Breast epithelium (tissue), 3 donors: ENCODE measurements at regions not wholly inside any gene's neighbourhood (a gene's known extent, or its start where the extent isn't known, plus 50 kb on each side); places are given as distances from the start of the nearest gene placed in this dataset.

Experiments used
- CTCF ChIP-seq, 3 donors: fragments of 450-650 bp; IDR thresholded peaks; one replicate each; pipeline ENCODE4 v1.5.1; 2016 to 2017; ENCODE audit warnings: antibody characterized with exemption in 3 of 3, mild to moderate bottlenecking in 3 of 3, moderate library complexity in 3 of 3
- POLR2A ChIP-seq: fragments of 450-650 bp; IDR thresholded peaks from one replicate; pipeline ENCODE4 v1.6.1; 2016; ENCODE audit warnings: antibody characterized with exemption, mild to moderate bottlenecking, moderate library complexity
- POLR2AphosphoS5 ChIP-seq, 3 donors: sonication (generic); formaldehyde crosslinking; IDR thresholded peaks; one replicate each; pipeline ENCODE4 v1.6.1; 2017; ENCODE audit warnings: antibody characterized with exemption in 3 of 3

GRCh38 chr12:79532907-79533288, 157.9 kb downstream of the PAWR start:
- no peak for TF ChIP-seq POLR2AphosphoS5 (IDR thresholded peaks at IDR 0.05)
- TF ChIP-seq CTCF (IDR thresholded peaks at IDR 0.05), result no peak
- no peak for TF ChIP-seq POLR2A
